ENCODE measurements at regions not wholly inside any gene's neighbourhood (a gene's known extent, or its start where the extent isn't known, plus 50 kb on each side); places are given as distances from the start of the nearest gene placed in this dataset.

GRCh38 chr5:124961521-124961920, 215.1 kb upstream of the ZNF608 start:
- TF ChIP-seq, protein P1, sequence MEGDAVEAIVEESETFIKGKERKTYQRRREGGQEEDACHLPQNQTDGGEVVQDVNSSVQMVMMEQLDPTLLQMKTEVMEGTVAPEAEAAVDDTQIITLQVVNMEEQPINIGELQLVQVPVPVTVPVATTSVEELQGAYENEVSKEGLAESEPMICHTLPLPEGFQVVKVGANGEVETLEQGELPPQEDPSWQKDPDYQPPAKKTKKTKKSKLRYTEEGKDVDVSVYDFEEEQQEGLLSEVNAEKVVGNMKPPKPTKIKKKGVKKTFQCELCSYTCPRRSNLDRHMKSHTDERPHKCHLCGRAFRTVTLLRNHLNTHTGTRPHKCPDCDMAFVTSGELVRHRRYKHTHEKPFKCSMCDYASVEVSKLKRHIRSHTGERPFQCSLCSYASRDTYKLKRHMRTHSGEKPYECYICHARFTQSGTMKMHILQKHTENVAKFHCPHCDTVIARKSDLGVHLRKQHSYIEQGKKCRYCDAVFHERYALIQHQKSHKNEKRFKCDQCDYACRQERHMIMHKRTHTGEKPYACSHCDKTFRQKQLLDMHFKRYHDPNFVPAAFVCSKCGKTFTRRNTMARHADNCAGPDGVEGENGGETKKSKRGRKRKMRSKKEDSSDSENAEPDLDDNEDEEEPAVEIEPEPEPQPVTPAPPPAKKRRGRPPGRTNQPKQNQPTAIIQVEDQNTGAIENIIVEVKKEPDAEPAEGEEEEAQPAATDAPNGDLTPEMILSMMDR (IDR thresholded peaks at IDR 0.05), result no peak
- TF ChIP-seq POLR2A (IDR thresholded peaks at IDR 0.05), result no peak
